ENCODE measurements at regions not wholly inside any gene's neighbourhood (a gene's known extent, or its start where the extent isn't known, plus 50 kb on each side); places are given as distances from the start of the nearest gene placed in this dataset.
"Not testable (repeated sequence)": the region's sequence is repeated elsewhere in the genome, so short reads cannot be mapped to it uniquely, and the experiment has no call there.

- Mint-ChIP-seq H3K27ac (no peak overlapping the region), H3K27me3 (ENCODE audit: low read depth in 3 of 3) (peaks cover 10 to 40% (median 23%) of the 10 kb centered on the region in 3 donors)
- no peak for DNase-seq
These were observed 62.0 kb upstream of the UNC5A start for GRCh38 chr5:176748073-176748966.

DNA sequence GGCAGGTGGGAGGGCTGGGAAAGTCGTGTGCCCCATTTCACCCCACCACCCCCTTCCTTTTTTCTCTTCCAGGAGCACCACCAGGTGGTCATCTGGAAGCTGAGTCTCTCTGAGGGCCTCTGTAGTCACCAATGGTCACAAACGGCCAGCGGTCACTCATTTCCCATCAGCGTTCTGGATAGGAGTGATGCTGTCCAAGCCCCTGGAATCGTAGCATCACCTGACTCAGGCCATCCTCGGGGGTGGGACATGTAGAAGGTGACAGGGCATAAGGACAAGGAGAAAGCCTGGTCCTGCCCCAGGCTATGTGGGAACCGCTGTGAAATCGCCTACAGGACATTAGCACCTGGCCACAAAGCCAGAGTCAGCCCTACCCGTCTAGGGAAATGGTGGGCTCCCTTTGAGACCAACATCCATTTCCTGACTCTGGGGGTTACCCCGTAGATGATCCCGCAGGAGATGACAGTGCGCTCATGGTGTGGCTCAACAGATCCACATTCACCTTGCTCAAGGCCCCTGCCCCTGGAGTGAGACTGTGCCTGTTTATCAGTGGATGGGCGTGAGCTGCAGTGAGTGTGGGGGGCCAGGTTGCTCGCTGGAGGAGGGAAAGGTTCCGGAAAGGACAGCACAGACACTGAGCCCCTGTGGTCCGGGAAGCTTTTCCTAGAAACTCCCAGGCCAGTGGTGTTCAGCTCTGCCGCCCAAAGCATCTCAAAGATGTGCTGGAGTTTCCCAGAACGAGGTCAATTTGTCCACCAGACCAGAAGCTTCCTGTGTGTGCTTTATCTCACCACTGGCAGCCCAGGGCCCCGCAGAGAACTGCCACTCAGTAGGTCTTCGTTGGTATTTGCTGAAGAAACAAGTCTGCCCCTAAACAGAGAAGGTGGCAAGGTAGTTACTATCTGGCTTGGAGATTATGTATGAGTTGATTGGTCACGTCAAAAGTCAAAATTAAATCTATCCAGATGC, 61.1 kb upstream of the UNC5A start:
- Mint-ChIP-seq H3K4me1 (peaks cover 23 to 27% of the 10 kb centered on the region in 2 donors), H3K27ac (no peak overlapping the region), H3K27me3 (ENCODE audit: low read depth in 3 of 3) (peaks cover 10 to 32% (median 21%) of the 10 kb centered on the region in 3 donors), H3K9me3 (no peaks in the 10 kb centered on the region), H3K36me3 (no peaks in the 10 kb centered on the region), H3K4me3 (no peak overlapping the region)
- DNase-seq, result no peak

More at GRCh38 chr5:176748073-176748966, 62.0 kb upstream of the UNC5A start:
- no peak overlapping the region for H3K4me3 Mint-ChIP-seq
- peaks cover 27 to 34% of the 10 kb centered on the region in 2 donors for H3K4me1 Mint-ChIP-seq
- no peaks in the 10 kb centered on the region for H3K36me3 Mint-ChIP-seq
- H3K9me3 Mint-ChIP-seq, result no peaks in the 10 kb centered on the region

GRCh38 chr5:176750144-176750543, 60.2 kb upstream of the UNC5A start:
- no peaks in the 10 kb centered on the region for H3K9me3 Mint-ChIP-seq
- DNase-seq, result no peak
- H3K27me3 Mint-ChIP-seq (ENCODE audit: low read depth in 3 of 3), result peaks cover 10 to 24% (median 17%) of the 10 kb centered on the region in 3 donors
- no peak overlapping the region for H3K27ac Mint-ChIP-seq
- H3K36me3 Mint-ChIP-seq, result no peaks in the 10 kb centered on the region
- H3K4me1 Mint-ChIP-seq, result peaks cover 14 to 18% of the 10 kb centered on the region in 2 donors
- H3K4me3 Mint-ChIP-seq, result no peak overlapping the region

DNA sequence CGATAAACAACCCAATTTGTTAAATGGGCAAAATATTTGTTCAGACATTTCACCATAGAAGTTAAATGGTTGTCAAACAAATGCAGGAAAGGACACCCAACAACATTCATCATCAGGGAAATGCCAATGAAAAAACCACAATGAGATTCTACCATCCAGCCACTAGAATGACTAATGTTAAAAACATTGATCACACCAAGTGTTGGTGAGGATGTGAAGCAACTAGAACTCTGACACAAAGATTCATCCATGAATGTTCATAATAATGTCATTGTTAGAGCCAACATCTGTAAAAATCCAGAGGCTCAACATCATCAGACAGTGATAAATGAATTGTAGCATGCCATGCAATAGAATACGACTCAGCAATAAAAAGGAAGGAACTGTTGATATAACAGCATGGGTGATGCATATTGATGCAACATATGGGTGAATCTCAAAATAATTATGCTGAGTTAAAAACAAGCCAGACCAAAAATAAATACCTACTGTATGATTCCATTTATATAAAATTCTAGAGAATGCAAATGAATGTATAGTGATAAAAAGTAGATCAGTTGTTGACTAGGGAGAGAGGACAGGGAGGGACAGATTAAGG, 55.9 kb upstream of the UNC5A start:
- no peaks in the 10 kb centered on the region for H3K36me3 Mint-ChIP-seq
- H3K9me3 Mint-ChIP-seq, result no peaks in the 10 kb centered on the region
- no peaks in the 10 kb centered on the region for H3K4me1 Mint-ChIP-seq
- no peak overlapping the region for H3K4me3 Mint-ChIP-seq
- no peak for DNase-seq
- no peak overlapping the region for H3K27ac Mint-ChIP-seq
- peaks cover 3 to 13% (median 4%) of the 10 kb centered on the region in 3 donors for H3K27me3 Mint-ChIP-seq (ENCODE audit: low read depth in 3 of 3)

GRCh38 chr5:176755593-176755992, 54.8 kb upstream of the UNC5A start:
- H3K9me3 Mint-ChIP-seq, H3K27ac Mint-ChIP-seq, DNase-seq, H3K4me1 Mint-ChIP-seq, H3K36me3 Mint-ChIP-seq, H3K4me3 Mint-ChIP-seq: not testable (repeated sequence)
- H3K27me3 Mint-ChIP-seq (ENCODE audit: low read depth in 3 of 3), result peaks cover 3 to 13% (median 4%) of the 10 kb centered on the region in 3 donors

GRCh38 chr5:176757569-176757968, 52.8 kb upstream of the UNC5A start:
- H3K27me3 Mint-ChIP-seq (ENCODE audit: low read depth in 3 of 3); H3K9me3 Mint-ChIP-seq; H3K4me3 Mint-ChIP-seq; H3K27ac Mint-ChIP-seq; H3K4me1 Mint-ChIP-seq; DNase-seq; H3K36me3 Mint-ChIP-seq: not testable (repeated sequence)
